ENCODE measurements at regions not wholly inside any gene's neighbourhood (a gene's known extent, or its start where the extent isn't known, plus 50 kb on each side); places are given as distances from the start of the nearest gene placed in this dataset.
"Not testable (repeated sequence)": the region's sequence is repeated elsewhere in the genome, so short reads cannot be mapped to it uniquely, and the experiment has no call there.

DNA sequence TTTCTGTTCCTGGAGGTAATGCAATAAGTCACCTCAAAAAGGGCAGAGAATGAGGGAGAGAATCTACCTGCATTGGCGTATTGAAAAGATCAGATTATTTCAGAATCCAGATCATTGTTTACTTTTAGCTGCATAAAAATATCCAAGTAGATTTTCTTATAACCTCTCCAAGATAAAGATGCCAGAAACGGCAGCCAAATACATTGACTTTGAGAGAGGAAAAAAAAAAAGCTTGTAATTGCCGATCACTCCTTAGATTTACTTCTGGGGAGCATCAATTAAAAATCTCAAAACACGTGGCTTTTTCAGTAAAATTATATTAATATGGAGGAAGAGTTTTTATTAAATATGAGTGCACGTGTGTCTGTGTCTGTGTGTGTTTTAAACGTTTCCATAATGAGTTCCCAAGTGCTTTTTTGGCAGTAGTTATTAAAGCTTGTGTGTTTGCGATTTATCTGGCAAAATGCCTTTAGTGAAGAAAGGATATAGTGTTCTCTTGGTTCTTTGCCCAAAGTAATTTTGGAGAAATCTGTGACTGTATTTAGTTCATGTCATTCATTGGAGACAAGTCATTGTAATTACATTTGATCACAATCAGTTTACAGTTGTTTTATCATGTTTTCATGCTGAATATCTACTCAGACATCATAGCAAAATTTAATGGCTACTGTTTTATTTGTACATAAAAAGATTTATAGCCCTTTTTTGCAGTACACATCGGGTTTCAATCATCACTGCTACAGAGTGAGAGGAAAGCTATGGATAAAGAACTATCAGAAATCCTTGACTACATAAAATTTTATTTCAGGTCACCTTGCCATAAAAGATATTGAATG lies 176.1 kb downstream of the TM9SF2 start:
- Mint-ChIP-seq H3K27ac (no peak overlapping the region), H3K9me3 (ENCODE audit: low read depth) (no peaks in the 10 kb centered on the region)

DNA sequence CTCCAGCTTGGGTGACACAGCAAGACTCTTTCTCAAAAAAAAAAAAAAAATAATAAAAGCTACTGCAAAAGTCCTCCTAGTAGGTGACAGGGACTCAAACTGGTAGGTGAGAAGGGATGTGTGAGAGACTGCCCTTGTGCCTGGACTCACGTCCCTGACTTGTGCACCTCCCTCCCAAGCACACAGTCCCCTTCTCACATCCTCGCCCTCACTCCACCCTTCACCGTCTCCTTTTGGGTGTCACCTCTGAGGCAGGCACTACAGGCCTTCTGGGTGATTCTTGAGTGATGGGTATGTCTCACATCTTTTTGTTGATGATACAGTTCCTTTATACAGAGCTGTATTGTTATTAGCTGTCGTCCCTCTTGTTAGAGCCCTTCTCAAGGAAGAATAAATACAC lies 170.5 kb downstream of the TM9SF2 start:
- no peak overlapping the region for H3K27ac Mint-ChIP-seq
- H3K9me3 Mint-ChIP-seq (ENCODE audit: low read depth): no peaks in the 10 kb centered on the region
- TF ChIP-seq, protein P1, sequence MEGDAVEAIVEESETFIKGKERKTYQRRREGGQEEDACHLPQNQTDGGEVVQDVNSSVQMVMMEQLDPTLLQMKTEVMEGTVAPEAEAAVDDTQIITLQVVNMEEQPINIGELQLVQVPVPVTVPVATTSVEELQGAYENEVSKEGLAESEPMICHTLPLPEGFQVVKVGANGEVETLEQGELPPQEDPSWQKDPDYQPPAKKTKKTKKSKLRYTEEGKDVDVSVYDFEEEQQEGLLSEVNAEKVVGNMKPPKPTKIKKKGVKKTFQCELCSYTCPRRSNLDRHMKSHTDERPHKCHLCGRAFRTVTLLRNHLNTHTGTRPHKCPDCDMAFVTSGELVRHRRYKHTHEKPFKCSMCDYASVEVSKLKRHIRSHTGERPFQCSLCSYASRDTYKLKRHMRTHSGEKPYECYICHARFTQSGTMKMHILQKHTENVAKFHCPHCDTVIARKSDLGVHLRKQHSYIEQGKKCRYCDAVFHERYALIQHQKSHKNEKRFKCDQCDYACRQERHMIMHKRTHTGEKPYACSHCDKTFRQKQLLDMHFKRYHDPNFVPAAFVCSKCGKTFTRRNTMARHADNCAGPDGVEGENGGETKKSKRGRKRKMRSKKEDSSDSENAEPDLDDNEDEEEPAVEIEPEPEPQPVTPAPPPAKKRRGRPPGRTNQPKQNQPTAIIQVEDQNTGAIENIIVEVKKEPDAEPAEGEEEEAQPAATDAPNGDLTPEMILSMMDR (IDR thresholded peaks at IDR 0.05; ENCODE audit: unreplicated experiment): no peak
- DNase-seq (ENCODE audit: low spot score, unreplicated experiment): no peak
- peaks cover 2% of the 10 kb centered on the region for H3K4me1 Mint-ChIP-seq (ENCODE audit: low read depth)
- peaks cover 9% of the 10 kb centered on the region for H3K27me3 Mint-ChIP-seq
- no peak overlapping the region for H3K4me3 Mint-ChIP-seq (ENCODE audit: low read depth)
- no peaks in the 10 kb centered on the region for H3K36me3 Mint-ChIP-seq (ENCODE audit: insufficient read depth)

More for the DNA sequence above, 176.1 kb downstream of the TM9SF2 start:
- Mint-ChIP-seq H3K27me3 (peaks cover 3% of the 10 kb centered on the region), H3K4me1 (ENCODE audit: low read depth) (no peaks in the 10 kb centered on the region), H3K36me3 (ENCODE audit: insufficient read depth) (no peaks in the 10 kb centered on the region), H3K4me3 (ENCODE audit: low read depth) (no peak overlapping the region)
- TF ChIP-seq, protein P1 (IDR thresholded peaks at IDR 0.05; ENCODE audit: unreplicated experiment): no peak
- DNase-seq (ENCODE audit: low spot score, unreplicated experiment): no peak

DNA sequence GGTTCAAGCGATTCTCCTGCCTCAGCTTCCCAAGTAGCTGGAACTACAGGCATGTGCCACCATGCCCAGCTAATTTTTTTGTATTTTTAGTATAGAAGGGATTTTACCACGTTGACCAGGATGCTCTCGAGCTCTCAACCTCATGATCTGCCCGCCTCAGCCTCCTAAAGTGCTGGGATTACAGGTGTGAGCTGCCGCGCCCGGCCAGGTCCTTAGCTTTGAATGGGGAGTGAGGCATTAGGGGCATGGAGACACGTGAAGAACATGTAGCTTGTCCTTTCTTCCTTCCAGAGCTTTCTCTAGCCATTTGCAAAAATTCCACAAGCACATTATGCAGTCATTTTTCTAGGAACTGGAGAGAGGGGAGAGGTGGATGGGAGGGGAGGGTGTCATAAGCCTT lies 167.8 kb downstream of the TM9SF2 start:
- not testable (repeated sequence) for H3K9me3 Mint-ChIP-seq (ENCODE audit: low read depth); DNase-seq (ENCODE audit: low spot score, unreplicated experiment); H3K4me3 Mint-ChIP-seq (ENCODE audit: low read depth); H3K36me3 Mint-ChIP-seq (ENCODE audit: insufficient read depth); H3K27ac Mint-ChIP-seq; H3K4me1 Mint-ChIP-seq (ENCODE audit: low read depth)
- peaks cover 10% of the 10 kb centered on the region for H3K27me3 Mint-ChIP-seq

DNA sequence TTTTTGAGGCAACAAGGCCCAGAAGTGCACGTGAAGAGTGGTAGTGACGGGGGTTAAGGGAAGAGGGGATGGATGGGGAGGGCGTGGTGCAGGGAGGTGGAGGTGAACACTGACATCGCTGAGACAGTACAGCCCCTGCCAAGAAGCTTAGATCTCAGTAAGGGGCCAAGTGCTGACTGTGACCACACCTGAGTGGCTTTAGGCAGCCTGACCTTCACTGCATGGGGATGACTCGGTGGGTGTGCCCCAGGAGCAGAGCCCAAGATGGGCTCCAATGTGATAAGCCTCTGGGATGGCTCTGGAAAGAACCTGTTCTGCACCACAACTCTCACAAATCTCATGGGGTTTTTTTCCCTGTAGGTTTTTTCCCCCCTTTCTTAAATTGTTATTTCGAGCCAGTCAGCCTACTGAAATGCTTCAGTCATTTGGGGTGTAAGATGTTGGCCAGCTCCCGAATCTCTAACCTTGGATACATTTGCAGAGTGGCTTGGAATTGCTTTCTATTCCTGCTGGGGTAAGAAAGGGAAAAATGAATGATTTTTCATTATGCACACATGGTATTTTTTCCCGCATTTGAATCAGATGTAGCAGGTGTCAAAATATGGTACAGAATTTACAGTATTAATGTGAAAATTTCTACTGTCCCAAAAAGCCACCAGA lies 165.0 kb downstream of the TM9SF2 start:
- Mint-ChIP-seq H3K36me3 (ENCODE audit: insufficient read depth) (no peaks in the 10 kb centered on the region), H3K9me3 (ENCODE audit: low read depth) (no peaks in the 10 kb centered on the region), H3K27ac (no peak overlapping the region), H3K4me1 (ENCODE audit: low read depth) (peaks cover 15% of the 10 kb centered on the region), H3K27me3 (peaks cover 17% of the 10 kb centered on the region), H3K4me3 (ENCODE audit: low read depth) (no peak overlapping the region)
- TF ChIP-seq, protein P1 (IDR thresholded peaks at IDR 0.05; ENCODE audit: unreplicated experiment): no peak
- DNase-seq (ENCODE audit: low spot score, unreplicated experiment): no peak

DNA sequence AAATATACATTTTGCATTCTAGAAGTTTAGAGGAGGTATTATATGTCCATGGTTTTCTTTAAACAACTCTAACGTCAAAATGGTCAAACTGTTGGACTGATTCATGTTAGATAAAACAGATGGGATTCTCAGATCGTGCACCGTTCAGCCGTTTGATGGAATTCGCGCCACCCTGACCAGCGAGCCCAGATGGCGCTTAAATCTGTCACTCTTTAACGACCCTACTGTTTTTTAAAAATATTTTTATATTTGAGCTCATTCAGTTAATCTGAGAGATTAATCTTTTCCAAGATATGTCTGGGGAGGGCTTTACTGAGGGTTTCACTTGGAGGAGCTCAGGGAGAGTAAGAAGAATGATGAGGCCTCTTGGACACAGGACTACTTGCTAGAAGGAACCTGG lies 164.4 kb downstream of the TM9SF2 start:
- peaks cover 13% of the 10 kb centered on the region for H3K4me1 Mint-ChIP-seq (ENCODE audit: low read depth)

More for the DNA sequence above, 164.4 kb downstream of the TM9SF2 start:
- Mint-ChIP-seq H3K36me3 (ENCODE audit: insufficient read depth) (no peaks in the 10 kb centered on the region), H3K9me3 (ENCODE audit: low read depth) (no peaks in the 10 kb centered on the region), H3K27me3 (peaks cover 15% of the 10 kb centered on the region), H3K27ac (no peak overlapping the region), H3K4me3 (ENCODE audit: low read depth) (no peak overlapping the region)
- no peak for DNase-seq (ENCODE audit: low spot score, unreplicated experiment)
- TF ChIP-seq, protein P1 (IDR thresholded peaks at IDR 0.05; ENCODE audit: unreplicated experiment): no peak
